Fibroblast of skin of back (primary cell): ENCODE measurements at regions not wholly inside any gene's neighbourhood (a gene's known extent, or its start where the extent isn't known, plus 50 kb on each side); places are given as distances from the start of the nearest gene placed in this dataset.
A peak's percentile ranks its signal among the peaks of the same experiment; 100 is the strongest.
"Not testable (repeated sequence)": the region's sequence is repeated elsewhere in the genome, so short reads cannot be mapped to it uniquely, and the experiment has no call there.

Experiments used
- DNase-seq: peaks from one replicate; pipeline ENCODE4 v3.0.0-alpha.2; 2013

DNA sequence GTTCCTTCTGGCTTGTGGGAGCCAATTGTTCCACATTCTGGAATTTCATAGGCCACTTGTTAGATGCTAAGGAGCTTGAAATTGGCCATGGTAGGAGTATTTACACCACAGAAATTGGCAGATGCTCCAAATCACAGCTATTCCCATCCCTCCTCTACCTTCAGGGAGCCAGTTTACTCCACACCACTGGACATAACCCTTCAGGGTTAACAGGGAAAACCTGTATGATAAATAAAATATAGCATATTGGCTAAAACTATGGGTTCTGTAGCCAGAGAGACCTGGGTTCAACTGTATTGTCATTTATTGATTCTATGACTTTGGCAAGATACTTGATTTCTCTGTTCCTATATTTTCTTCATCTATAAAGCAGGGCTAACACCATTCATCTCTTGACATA lies 384.2 kb upstream of the PROK2 start:
- no peak for DNase-seq

DNA sequence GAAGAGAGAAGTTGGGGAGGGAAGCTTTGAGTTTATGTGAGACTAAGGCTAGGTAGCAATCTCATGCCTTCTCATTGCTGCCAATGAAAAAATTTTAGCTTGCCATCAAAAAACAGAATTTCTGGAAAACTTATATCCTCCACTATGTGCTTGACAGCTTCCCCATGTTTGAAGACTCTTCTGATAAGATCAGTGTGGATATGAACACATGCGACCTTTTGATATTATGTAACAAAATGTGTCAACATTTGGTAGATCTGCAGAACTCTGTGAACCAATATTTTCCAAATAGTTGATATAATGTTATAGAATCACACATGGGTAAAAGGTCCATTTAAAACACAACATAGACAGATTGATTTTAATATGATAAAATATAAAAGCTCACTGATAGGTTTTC lies 380.9 kb upstream of the PROK2 start:
- DNase-seq: no peak

DNA sequence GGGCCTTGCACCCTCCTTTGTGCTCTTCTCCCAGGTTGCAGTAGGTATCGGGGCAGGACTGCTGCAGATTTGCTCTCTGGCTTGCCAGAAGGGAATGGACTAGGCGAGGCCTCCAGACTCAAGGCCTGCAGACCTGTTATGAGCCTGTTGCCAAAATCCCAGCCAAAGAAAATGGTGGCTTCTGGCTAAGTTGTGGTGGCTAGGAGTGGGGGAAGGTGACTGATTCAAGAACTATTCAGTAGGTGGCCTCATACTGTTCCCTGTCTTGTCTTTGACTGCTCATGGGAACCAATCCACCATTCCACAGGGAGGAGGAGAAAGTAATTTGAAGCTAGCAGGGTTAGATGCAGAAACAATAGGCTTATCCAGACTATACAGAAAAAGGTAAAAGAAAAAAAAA lies 380.4 kb upstream of the PROK2 start:
- peak; percentile 34 for DNase-seq

DNA sequence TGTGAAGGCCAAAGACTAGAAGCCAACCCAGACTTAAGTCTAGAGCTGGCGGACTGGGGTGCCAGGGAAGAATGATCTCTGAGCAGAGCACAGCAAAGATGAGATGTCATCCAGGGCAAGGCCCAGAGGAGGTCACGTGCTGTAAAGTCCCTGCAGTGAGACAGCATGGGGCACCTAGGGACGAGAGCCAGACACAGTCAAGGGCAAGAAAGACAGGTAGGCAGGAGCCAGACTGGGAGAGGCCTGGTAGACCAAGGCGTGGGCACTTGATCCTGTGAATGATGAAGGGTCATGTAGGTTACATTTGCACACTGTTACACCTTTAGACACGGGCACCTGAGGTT lies 379.7 kb upstream of the PROK2 start:
- DNase-seq: no peak

DNA sequence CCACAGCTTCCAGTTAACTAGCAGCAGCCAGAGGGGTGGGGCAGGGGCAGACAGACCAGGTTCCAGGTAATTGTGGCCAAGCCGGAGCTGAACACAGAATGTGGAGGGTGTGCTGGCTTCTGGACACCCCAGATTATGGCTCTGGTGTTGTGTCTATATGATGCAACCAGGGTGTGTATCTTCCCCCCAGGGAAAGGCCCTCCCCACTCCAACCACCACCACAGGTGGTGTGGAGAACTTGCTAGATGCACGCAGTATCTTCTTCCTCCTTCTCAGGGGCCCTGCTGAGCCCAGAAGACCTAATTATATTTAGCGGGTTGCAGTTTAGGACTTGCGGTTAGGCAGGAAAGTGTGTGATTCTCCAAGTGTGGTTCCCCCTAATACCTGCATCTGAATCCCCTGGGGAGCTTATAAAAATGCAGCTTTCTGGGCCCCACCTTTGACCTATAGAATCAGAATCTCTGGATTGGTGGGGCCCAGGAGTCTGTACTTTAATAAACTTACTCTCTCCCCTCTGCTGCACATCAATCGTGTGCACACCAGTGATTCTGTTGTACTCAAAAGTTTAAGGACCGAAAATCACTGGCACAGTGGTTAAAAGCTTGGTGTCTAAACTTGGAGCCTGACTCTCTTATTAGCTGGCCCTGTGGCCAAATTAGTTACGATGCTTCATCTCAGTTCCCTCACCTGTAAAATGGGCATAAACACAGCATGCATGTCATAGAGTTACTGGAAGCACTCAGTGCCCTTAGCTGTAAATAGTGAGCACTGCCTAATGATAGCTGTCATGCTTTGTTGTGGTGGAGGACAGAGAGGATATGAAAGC lies 379.1 kb upstream of the PROK2 start:
- no peak for DNase-seq

DNA sequence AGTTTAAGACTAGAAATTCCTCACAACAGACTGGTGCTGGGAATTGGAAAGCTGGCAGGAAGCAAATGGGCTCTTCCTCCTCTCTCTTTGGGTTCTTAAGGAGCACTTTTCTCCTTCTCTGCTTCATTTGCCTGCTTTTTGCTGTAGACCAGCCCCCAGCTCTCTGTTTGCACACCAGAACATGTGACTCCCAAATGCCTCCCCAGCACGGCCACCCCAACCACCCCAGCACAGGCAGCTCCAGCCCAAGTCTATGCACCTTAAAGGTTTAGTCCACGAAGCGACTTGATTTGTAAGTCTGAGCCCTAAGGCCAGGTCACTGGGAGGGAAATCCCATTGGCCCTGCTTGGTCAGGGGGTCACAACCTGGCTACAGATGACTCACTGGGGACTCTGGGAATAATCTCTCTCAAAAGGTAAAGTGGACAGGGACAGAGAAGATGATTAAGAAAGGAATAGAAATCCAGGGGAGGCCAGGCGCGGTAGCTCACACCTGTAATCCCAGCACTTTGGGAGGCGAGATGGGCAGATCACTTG lies 377.8 kb upstream of the PROK2 start:
- no peak for DNase-seq

DNA sequence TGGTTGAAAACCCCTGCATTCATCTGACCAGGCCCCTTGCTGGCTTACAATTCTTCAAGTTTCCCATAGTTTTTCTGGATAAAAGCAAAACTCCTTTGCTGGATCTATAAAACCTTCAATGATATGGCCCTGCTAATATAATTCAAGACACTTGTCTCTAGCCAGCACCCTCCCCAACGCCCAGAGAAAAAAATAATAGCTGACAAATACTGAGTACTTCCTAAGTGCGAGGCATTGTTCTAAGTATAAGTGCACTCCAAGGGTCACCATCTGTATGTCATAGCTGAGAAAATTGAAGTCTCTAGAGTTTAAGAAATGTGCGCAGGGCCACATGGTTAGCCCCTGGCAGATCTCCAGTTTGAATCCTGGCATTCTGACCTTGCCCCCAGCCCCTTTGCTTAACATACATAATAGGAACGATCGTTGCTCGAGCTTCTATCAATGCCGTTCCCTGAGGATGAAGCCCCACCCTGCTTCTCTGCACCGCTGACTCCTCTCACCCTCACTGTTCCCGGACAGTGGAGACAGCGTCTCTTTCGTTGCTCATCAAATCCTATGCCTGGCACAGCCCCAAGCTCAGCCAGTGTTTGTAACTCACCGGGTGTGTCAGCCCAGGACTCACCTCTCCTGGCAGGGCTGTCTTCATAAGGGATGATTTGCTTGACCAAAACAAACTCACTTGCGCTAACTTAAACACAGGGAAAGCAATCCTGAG lies 377.1 kb upstream of the PROK2 start:
- DNase-seq: peak; percentile 59

DNA sequence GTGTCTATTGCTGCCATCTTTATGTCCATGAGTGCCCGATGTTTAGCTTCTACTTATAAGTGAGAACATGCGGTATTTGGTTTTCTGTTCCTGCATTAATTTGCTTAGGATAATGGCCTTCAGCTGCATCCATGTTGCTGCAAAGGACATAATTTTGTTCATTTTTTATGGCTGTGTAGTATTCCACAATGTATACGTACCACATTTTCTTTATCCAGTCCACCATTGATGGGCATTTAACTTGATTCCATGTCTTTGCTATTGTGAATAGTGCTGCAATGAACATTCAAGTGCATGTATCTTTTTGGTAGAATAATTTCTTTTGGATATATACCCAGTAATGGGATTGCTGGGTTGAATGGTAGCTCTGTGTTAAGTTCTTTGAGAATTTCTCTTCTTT lies 376.3 kb upstream of the PROK2 start:
- DNase-seq: not testable (repeated sequence)

DNA sequence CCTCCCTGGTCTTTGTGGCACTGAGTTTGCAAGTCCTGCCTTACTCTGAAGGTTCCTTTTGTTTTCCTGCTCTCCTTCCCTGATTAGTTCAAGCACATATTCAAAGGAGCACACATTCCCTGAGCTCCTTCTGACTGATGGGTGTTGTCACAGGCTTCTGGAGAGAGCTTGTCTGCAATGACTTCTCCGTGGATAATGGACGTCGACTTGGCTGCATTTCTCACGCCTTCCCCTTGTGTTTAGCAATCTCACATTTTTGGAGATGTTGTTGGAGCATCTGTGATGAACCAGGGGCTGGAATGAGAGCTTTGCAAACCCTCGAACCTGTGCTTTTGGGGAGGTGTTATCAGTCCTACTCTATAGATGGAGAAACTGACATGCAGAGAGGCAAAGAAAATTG lies 375.4 kb upstream of the PROK2 start:
- no peak for DNase-seq

DNA sequence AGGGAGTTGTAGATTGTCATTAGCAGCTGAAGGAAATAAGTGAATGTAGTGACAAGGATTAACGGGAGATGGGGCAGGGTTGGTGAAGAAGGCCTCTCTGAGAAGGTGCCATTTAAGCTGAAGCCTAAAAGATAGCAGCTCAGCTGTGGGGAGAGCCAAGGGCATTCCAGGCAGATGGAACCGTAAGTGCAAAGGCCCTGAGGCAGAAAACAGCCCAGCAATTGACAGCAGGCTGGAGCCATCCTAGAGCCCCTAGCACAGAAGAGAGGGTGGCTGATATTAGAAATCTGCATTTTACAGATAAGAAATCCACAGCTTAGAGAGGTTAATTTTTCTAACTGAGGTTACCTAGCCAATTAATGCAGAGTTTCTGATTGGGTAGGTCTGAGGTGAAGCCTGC lies 374.5 kb upstream of the PROK2 start:
- DNase-seq: no peak

DNA sequence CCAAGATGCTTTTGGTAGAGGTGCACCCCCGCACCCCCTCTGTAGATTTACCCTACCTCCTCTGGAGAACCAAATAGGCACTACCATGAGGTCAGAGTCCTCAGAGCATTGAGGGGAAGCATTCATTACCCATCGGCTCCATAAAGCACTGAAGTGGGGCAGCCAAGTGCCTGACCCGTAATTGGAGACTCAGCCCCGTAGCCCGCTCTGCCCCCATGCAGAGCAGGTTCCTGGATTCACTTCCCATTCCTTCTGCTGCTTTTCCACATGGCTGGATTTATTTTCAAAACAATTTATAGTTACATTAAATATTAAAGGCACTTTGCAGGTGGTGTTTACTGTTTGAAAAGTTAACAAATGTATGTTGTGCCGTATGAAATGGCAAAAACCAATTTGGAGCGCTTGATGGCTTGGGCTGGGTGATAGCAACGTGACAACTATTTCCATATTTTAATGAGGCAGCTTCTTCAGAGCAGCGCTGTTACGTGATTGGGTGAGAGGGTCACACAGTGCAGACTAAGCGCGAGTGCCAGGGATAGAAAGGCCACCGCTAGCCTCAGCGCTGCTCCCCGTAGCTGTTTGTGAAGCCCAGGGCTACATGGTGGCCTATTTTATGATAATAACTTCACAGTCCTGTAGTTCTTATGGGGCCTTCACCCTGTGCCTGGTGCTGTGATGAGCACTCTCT lies 373.8 kb upstream of the PROK2 start:
- DNase-seq: no peak

DNA sequence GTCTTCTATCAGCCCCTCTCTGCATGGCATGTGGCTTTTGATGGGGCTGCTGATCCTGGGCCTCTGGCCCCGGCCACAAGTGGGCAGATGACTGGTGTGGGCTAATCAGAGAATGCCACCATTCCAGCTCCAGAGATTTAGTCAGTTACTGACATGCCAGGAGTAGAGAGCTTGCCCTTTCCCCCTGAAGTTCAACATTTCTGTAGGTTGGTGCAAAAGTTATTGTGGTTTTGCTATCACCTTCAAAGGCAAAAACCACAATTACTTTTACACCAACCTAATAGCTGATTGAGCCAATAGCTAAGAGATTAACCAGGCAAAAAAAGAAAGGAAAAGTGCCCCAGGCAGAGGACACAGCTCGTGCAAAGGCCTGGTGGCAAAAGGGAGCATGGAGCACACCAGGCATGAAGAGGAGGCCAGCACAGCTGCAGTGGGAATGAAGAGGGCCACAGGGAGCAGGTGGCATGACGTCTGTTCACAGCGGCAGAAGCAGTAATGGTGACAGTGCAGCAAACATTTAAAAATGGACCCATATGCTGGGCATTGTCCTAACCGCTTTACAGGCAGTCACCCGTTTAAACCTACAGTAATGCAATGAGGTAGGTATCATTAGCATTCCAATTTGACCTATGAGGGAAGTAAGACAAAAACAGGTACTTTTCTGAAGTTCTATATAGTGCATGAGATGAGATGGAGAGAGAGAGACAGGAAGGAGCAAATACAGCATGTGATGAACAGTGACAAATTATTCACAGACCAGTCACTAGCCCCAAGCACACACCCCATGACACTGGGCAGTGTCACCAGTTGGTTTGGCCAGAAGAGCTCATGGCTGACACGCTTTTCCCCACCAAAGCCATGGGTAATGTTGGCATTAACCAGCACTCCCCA lies 373.0 kb upstream of the PROK2 start:
- no peak for DNase-seq

DNA sequence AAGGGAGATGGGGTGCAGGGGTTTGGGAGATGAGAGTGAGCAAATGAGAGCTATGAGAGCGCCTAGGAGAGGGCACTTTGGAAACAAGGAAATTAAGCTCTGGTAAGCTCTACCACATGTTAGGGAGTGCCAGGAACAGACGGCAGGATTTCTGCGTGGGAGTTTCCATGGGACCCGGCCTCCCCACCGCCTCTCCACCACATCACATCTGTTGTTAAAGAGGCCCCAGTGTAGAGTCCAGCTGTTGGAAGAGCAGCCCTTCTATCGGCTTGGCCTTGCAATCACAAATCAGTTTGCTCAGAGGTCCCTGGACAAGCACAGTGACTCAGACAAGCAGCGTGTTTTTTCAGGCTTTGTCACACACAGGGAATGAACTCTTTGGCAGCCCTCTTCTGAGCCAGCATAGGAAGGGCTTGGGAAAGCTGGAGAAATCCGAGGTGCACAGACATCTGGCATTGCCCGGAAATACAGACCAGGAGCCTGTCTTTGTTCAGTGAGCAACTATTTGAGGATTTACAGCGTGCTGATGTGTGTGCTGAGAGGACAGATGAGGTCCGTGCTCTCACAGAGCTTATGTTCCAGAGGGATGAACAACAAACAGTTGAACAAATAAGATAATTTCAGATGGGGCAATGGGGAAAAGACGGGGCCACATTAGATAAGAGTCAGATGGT lies 370.6 kb upstream of the PROK2 start:
- peak; percentile 99 for DNase-seq

DNA sequence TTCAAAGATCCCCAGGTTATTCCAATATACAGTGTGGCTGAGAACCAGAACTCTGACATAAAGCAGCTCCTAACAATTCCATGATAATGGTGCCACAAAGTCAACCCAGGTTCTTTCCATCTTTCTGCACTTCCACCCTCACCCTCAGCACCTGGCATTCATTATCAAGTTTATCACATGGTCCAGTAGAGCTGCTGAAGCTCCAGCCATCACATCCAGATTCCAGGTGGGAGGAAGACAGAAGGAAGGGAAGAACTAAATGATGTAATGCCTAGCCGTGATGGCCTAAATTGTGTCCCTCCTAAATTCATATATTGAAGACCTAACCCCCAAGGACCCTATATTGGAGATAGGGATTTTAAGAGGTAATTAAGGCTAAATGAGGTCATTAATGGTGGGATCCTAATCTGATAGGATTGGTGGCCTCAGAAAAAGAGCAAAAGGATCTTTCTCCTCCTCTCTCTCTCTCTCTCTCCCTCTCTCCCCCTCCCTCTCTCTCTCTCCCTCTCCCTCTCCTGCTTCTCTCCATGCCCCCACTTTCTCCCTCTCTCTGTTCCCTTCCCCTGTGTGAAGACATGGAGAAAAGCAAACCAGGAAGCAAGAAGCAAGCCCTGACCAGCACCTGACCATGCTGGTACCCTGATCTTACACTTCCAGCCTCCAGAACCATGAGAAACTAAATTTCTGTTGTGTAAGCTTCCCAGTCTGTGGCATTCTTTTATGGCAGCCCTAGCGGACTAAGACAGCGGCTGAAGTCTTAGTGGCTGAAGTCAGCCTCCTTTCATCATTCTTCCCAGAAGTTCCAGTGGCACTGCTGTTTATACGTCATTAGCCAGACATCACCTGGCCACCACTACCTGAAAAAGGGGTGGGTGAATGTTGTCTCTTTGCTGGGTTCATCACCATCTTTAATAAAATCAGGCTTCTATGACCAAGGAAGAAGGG lies 369.7 kb upstream of the PROK2 start:
- peak; percentile 40 for DNase-seq

DNA sequence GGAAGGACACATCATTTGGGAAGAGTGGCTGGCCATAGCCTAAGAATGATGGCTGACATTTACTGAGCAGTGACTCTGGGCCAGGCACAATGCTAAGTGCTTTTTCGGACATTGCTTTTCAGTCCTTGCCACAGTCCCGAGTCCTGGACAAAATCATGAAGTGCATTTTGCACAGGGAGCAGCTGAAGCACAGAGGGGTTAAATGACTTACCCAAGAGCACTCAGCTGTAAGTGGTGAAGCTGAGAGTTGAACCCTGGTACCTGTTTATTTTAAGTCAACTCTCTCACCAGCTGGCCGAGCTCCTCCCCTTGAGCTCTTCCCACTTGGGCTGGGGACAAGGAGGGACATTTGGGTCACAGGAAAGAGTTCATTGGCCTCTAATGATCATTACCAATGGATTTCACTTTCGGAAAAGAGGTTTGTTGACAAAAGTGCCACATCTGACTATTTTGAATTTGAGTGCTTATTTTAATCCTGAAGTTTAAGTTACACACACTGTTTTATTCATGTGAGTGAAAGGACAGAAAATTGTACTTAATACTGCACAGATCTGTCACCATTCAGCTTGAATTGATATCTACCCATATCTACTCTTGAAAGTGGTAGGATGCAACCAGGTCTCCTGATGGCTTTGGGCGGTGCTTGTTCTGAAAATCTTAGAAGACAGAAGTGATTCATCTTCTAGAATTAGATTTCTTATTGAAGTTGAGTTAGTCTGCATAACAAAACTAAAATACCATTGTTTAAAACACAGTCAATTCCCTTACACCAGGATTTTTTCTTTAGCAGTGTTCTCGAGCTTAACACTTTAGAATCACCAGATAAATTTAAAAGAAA lies 368.7 kb upstream of the PROK2 start:
- no peak for DNase-seq

DNA sequence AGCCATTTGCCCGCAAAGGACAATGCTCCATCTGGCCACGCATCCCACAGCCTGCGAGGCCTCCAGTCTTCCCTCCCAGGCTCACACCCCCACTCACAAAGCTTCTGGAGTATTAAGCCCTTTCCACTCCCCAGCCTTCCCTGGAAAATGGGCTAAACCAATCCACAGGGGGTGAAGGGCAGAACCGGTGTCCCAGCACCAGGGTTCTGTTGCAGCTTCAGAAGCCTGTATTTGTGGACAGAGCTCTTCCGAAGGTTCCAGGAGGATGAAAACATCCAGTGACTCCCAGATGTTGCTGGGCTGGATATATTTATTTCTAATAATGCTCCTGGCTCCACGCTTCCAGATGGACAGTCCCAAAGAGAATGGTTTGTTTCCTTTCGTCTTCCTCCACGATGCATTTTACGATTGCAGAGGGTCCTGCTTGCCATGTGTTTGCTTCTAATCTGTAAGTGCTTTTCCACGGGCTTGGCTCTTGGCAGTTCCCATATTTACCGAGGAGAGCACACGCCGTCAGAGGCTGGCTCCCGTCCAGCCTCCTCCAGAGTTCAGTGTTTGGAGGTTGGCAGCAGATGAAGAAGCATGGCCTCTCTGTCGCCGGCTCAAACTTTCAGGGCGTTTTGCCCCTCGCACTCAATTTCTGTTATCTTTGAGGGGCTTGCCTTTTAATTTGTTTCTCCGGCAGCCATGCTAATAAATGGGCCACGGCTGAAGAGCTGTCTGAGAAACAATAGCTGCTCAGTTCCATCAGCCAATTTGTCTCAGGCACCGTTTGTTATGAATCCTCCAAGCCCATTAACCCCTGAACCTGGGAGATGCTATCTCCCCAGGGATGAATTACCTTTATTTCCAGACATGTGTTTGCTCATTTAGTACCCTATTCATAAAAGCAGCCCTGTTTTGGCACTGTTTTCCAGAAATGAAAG lies 367.9 kb upstream of the PROK2 start:
- peak; percentile 73 for DNase-seq

DNA sequence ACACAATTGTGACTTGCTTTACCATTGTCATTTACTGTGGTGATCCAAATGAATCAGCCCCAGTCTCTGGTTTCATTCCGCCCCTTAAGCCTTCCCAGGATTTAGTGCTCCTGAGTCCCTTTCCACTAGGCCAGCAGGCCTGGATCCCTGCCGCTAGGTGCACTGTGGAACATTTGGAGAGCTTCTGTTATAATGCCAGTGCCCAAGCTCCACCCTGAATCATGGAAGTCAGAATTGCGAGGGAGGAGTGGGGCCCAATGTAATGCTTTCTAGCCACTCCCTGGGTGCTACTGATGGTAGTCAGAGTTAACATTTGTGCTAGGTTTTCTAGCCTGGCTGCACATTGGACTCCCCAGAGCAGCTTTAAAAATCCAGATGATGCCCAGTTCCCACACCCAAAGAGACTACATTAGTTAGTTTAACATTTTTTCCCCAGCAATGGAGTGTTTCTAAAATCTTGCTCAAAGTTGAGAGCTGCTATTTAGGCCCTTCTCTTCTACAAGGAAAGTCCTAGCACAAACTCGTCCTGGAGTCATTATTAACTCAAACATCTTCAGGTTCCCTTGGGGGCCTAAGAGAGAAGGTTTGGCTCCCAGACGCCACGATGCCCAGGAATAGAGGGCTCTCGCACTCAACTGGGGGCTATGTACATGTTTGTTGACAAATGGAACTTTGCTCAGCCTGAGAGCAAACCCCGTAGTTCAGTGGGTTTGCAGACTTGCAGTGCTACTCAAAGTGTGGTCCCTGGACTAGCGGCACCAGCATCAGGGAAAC lies 366.7 kb upstream of the PROK2 start:
- DNase-seq: no peak
